ENCODE measurements at regions not wholly inside any gene's neighbourhood (a gene's known extent, or its start where the extent isn't known, plus 50 kb on each side); places are given as distances from the start of the nearest gene placed in this dataset.
A peak's percentile ranks its signal among the peaks of the same experiment; 100 is the strongest.

DNA sequence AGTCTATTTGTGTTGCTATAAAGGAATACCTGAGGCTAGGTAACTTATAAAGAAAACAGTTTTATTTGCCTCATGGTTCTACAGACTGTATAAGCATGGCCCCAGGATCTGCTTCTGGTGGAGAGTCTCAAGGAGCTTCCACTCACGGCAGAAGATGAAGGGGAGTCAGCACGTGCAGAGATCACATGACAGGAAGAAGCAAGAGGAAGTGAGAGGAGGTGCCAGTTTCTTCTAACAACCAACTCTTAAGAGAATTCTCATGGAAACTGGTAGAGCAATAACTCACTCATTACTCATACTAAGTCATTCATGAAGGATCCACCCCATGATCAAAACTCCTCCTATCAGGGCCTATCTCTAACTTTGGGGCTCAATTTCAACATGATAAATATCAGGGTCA is 135.6 kb downstream of the DDX3Y start:
- in situ Hi-C loops (cut with MboI), result no loop called here
- H3K4me2 ChIP-seq (ENCODE audit: unreplicated experiment), result no peak overlapping the region
- no peak overlapping the region for H2AFZ ChIP-seq
- no peaks in the 10 kb centered on the region for H3F3A ChIP-seq (ENCODE audit: insufficient read depth)
- TF ChIP-seq EZH2 (IDR thresholded peaks at IDR 0.05; ENCODE audit: insufficient read depth, poor library complexity, severe bottlenecking) (no peak), EZH2phosphoT487 (IDR thresholded peaks at IDR 0.05; ENCODE audit: insufficient read depth, low read depth) (no peak)
- no peaks in the 10 kb centered on the region for H3K4me1 ChIP-seq (ENCODE audit: insufficient read depth)
- H3K9me2 ChIP-seq (ENCODE audit: insufficient read depth), result no peaks in the 10 kb centered on the region
- H3K36me3 ChIP-seq (ENCODE audit: low read depth), result no peaks in the 10 kb centered on the region
- H3K79me2 ChIP-seq (ENCODE audit: insufficient read depth), result no peaks in the 10 kb centered on the region
- H3K9me3 ChIP-seq (ENCODE audit: low read depth), result no peaks in the 10 kb centered on the region
- no peaks in the 10 kb centered on the region for H4K20me1 ChIP-seq (ENCODE audit: insufficient read depth)
- no peak overlapping the region for H3K9ac ChIP-seq
- H3K4me3 ChIP-seq, result no peak overlapping the region
- no peaks in the 10 kb centered on the region for H3K27me3 ChIP-seq (replicated peaks; ENCODE audit: insufficient read depth)
- DNase-seq, result no peak
- H3K27ac ChIP-seq, result no peak overlapping the region
- WGBS, 2 experiments (ENCODE audit: low coverage in 1 of 2, low lambda C conversion rate in 2 of 2, missing lambda C conversion rate in 2 of 2), result 40 to 53% methylated on average over 1 to 2 of the region's 2 CpGs

- Histone ChIP-seq H3K27ac (no peak overlapping the region), H3K79me2 (ENCODE audit: insufficient read depth) (no peaks in the 10 kb centered on the region), H3F3A (ENCODE audit: insufficient read depth) (no peaks in the 10 kb centered on the region), H3K9ac (no peak overlapping the region), H3K9me3 (ENCODE audit: low read depth) (no peaks in the 10 kb centered on the region), H3K9me2 (ENCODE audit: insufficient read depth) (no peaks in the 10 kb centered on the region), H4K20me1 (ENCODE audit: insufficient read depth) (no peaks in the 10 kb centered on the region), H3K4me2 (ENCODE audit: unreplicated experiment) (no peak overlapping the region), H3K4me3 (no peak overlapping the region), H3K27me3 (replicated peaks; ENCODE audit: insufficient read depth) (no peaks in the 10 kb centered on the region), H3K36me3 (ENCODE audit: low read depth) (no peaks in the 10 kb centered on the region), H2AFZ (no peak overlapping the region), H3K4me1 (ENCODE audit: insufficient read depth) (no peaks in the 10 kb centered on the region)
- TF ChIP-seq EZH2 (IDR thresholded peaks at IDR 0.05; ENCODE audit: insufficient read depth, poor library complexity, severe bottlenecking) (no peak), EZH2phosphoT487 (IDR thresholded peaks at IDR 0.05; ENCODE audit: insufficient read depth, low read depth) (no peak)
- in situ Hi-C loops (cut with MboI), result no loop called here
- no peak for DNase-seq
Observed at GRCh38 chrY:13053501-13053900, 148.8 kb downstream of the DDX3Y start.

- no peak overlapping the region for H3K4me3 ChIP-seq
- no peak overlapping the region for H2AFZ ChIP-seq
- no peak overlapping the region for H3K4me2 ChIP-seq (ENCODE audit: unreplicated experiment)
- no peaks in the 10 kb centered on the region for H4K20me1 ChIP-seq (ENCODE audit: insufficient read depth)
- H3K79me2 ChIP-seq (ENCODE audit: insufficient read depth), result no peaks in the 10 kb centered on the region
- H3K4me1 ChIP-seq (ENCODE audit: insufficient read depth), result no peaks in the 10 kb centered on the region
- TF ChIP-seq EZH2 (IDR thresholded peaks at IDR 0.05; ENCODE audit: insufficient read depth, poor library complexity, severe bottlenecking), result no peak
- TF ChIP-seq EZH2phosphoT487 (IDR thresholded peaks at IDR 0.05; ENCODE audit: insufficient read depth, low read depth), result no peak
- H3F3A ChIP-seq (ENCODE audit: insufficient read depth), result no peaks in the 10 kb centered on the region
- H3K27ac ChIP-seq, result no peak overlapping the region
- DNase-seq, result no peak
- no peaks in the 10 kb centered on the region for H3K36me3 ChIP-seq (ENCODE audit: low read depth)
- H3K27me3 ChIP-seq (replicated peaks; ENCODE audit: insufficient read depth), result no peaks in the 10 kb centered on the region
- no peaks in the 10 kb centered on the region for H3K9me2 ChIP-seq (ENCODE audit: insufficient read depth)
- in situ Hi-C loops (cut with MboI), result no loop called here
- no peaks in the 10 kb centered on the region for H3K9me3 ChIP-seq (ENCODE audit: low read depth)
- H3K9ac ChIP-seq, result no peak overlapping the region
Observed at GRCh38 chrY:13066372-13066771, 161.7 kb downstream of the DDX3Y start.

DNA sequence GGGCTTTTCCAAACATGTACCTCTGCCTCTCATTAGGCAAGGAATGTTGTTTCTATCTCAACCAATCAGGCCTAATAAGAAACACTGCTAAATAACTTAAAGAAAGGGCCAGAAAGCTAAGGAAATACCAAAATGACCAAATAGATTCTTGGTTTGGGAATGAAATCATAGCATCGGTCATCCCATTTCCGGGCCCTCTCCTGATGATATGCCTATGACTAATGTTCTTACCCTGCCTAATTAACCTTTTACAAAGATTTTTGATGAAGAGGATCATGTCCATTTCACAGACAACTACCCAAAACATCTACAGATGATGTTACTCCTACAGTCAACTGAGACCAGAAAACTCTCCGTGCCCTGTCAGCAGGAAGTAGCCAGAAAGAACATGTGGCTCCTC is 164.0 kb downstream of the DDX3Y start:
- 34 to 39% methylated on average over 3 of the region's 3 CpGs for WGBS, 2 experiments (ENCODE audit: low coverage in 1 of 2, low lambda C conversion rate in 2 of 2, missing lambda C conversion rate in 2 of 2)
- Histone ChIP-seq H4K20me1 (ENCODE audit: insufficient read depth) (no peaks in the 10 kb centered on the region), H3K27ac (no peak overlapping the region), H3K4me3 (no peak overlapping the region), H3K36me3 (ENCODE audit: low read depth) (no peaks in the 10 kb centered on the region), H3K9ac (no peak overlapping the region), H3F3A (ENCODE audit: insufficient read depth) (no peaks in the 10 kb centered on the region), H3K4me1 (ENCODE audit: insufficient read depth) (no peaks in the 10 kb centered on the region), H3K9me3 (ENCODE audit: low read depth) (no peaks in the 10 kb centered on the region), H3K27me3 (replicated peaks; ENCODE audit: insufficient read depth) (no peaks in the 10 kb centered on the region), H3K79me2 (ENCODE audit: insufficient read depth) (no peaks in the 10 kb centered on the region), H2AFZ (no peak overlapping the region), H3K4me2 (ENCODE audit: unreplicated experiment) (no peak overlapping the region), H3K9me2 (ENCODE audit: insufficient read depth) (no peaks in the 10 kb centered on the region)
- in situ Hi-C loops (cut with MboI), result no loop called here
- peak; percentile 4 for DNase-seq
- TF ChIP-seq EZH2 (IDR thresholded peaks at IDR 0.05; ENCODE audit: insufficient read depth, poor library complexity, severe bottlenecking) (no peak), EZH2phosphoT487 (IDR thresholded peaks at IDR 0.05; ENCODE audit: insufficient read depth, low read depth) (no peak)

- Histone ChIP-seq H3K27me3 (replicated peaks; ENCODE audit: insufficient read depth) (no peaks in the 10 kb centered on the region), H3K9me2 (ENCODE audit: insufficient read depth) (no peaks in the 10 kb centered on the region), H3K27ac (no peak overlapping the region), H3K9ac (no peak overlapping the region), H3K36me3 (ENCODE audit: low read depth) (no peaks in the 10 kb centered on the region), H3K9me3 (ENCODE audit: low read depth) (no peaks in the 10 kb centered on the region), H3K4me3 (no peak overlapping the region), H3K4me2 (ENCODE audit: unreplicated experiment) (no peak overlapping the region), H3K79me2 (ENCODE audit: insufficient read depth) (no peaks in the 10 kb centered on the region), H3F3A (ENCODE audit: insufficient read depth) (no peaks in the 10 kb centered on the region), H4K20me1 (ENCODE audit: insufficient read depth) (no peaks in the 10 kb centered on the region), H3K4me1 (ENCODE audit: insufficient read depth) (no peaks in the 10 kb centered on the region), H2AFZ (no peak overlapping the region)
- TF ChIP-seq EZH2phosphoT487 (IDR thresholded peaks at IDR 0.05; ENCODE audit: insufficient read depth, low read depth) (no peak), EZH2 (IDR thresholded peaks at IDR 0.05; ENCODE audit: insufficient read depth, poor library complexity, severe bottlenecking) (no peak)
- DNase-seq, result no peak
- in situ Hi-C loops (cut with MboI), result no loop called here
Observed at GRCh38 chrY:13069111-13069510, 164.4 kb downstream of the DDX3Y start.
